Prostate gland (tissue), 2 donors: ENCODE measurements at regions not wholly inside any gene's neighbourhood (a gene's known extent, or its start where the extent isn't known, plus 50 kb on each side); places are given as distances from the start of the nearest gene placed in this dataset.

Source experiments
- DNase-seq: peaks from one replicate; pipeline ENCODE4 v3.0.0-alpha.2; 2019; ENCODE audit warnings: low spot score
- H3K27ac ChIP-seq, 2 donors: fragments of 200-600 bp; sonication (generic); 2 replicates each; pipeline ENCODE4 v1.5.1; 2017 to 2019
- H3K27me3 ChIP-seq: fragments of 200-600 bp; sonication (generic); replicated peaks from 2 replicates; pipeline ENCODE4 v1.5.1; 2019; ENCODE audit not compliant: insufficient read depth
- H3K36me3 ChIP-seq, 2 donors: fragments of 200-600 bp; sonication (generic); 1 replicate in 1 of 2; 2 replicates in 1 of 2; pipeline versions ENCODE4 v1.5.1 to v1.8.1; 2017 to 2019
- H3K4me1 ChIP-seq: fragments of 200-600 bp; sonication (generic); replicated peaks from 2 replicates; pipeline ENCODE4 v1.5.1; 2019
- H3K4me3 ChIP-seq, 2 donors: fragments of 200-600 bp; sonication (generic); 2 replicates each; pipeline ENCODE4 v1.5.1; 2017 to 2019
- H3K9me3 ChIP-seq: fragments of 200-600 bp; sonication (generic); 2 replicates; pipeline ENCODE4 v1.5.1; 2017
- CTCF ChIP-seq, 4 experiments: fragments of 200-600 bp in 2 of 4; fragments of 450-650 bp in 2 of 4; sonication (generic) in 2 of 4; IDR thresholded peaks; 1 replicate in 3 of 4; 2 replicates in 1 of 4; pipeline ENCODE4 v1.5.1; 2016 to 2019; ENCODE audit warnings: antibody characterized with exemption in 4 of 4, mild to moderate bottlenecking in 2 of 4, moderate library complexity in 2 of 4
- POLR2A ChIP-seq: fragments of 450-650 bp; IDR thresholded peaks from one replicate; pipeline ENCODE4 v1.6.1; 2016; ENCODE audit warnings: antibody characterized with exemption, mild to moderate bottlenecking
- POLR2AphosphoS5 ChIP-seq: sonication (generic); formaldehyde crosslinking; IDR thresholded peaks from one replicate; pipeline ENCODE4 v1.6.1; 2017; ENCODE audit warnings: antibody characterized with exemption
- WGBS: methylation state at CpG from one replicate; pipeline ENCODE4 v1.1.5; 2018; 5-methylcytosine and 5-hydroxymethylcytosine counted together
- intact Hi-C: fragments of 100-400 bp; cut with DNase I; formaldehyde crosslinking; loops from one replicate; pipeline ENCODE4 v1.14.2; 2022

GRCh38 chr2:176812246-176812775 lies 400.3 kb upstream of the HNRNPA3 start:
- intact Hi-C loops = loop anchor here (10.0 kb wide), 2 partner anchors 332 to 688 kb away; partner anchors contain the start of genes HOXD8 and HOXD9
- H3K4me3 ChIP-seq = no peak overlapping the region
- H3K36me3 ChIP-seq = no peaks in the 10 kb centered on the region
- no peaks in the 10 kb centered on the region for H3K9me3 ChIP-seq
- DNase-seq = no peak
- TF ChIP-seq POLR2A (no peak), CTCF (IDR thresholded peaks at IDR 0.05) (no peak), POLR2AphosphoS5 (no peak)
- peaks cover 3% of the 10 kb centered on the region for H3K4me1 ChIP-seq
- WGBS = 34% methylated on average over 5 of the region's 5 CpGs
- no peak overlapping the region for H3K27ac ChIP-seq
- no peaks in the 10 kb centered on the region for H3K27me3 ChIP-seq

- TF ChIP-seq POLR2A (no peak), POLR2AphosphoS5 (no peak), CTCF (IDR thresholded peaks at IDR 0.05) (no peak)
- 95% methylated on average over 4 of the region's 4 CpGs for WGBS
- Histone ChIP-seq H3K4me3 (no peak overlapping the region), H3K4me1 (peaks cover 3% of the 10 kb centered on the region), H3K9me3 (no peaks in the 10 kb centered on the region), H3K36me3 (no peaks in the 10 kb centered on the region), H3K27me3 (no peaks in the 10 kb centered on the region), H3K27ac (no peak overlapping the region)
- intact Hi-C loops = loop anchor here (10.0 kb wide), 2 partner anchors 332 to 688 kb away; partner anchors contain the start of genes HOXD8 and HOXD9
- DNase-seq = no peak
Observed at GRCh38 chr2:176813156-176813555, 399.4 kb upstream of the HNRNPA3 start.

GRCh38 chr2:176813621-176814049 lies 399.0 kb upstream of the HNRNPA3 start:
- 60% methylated on average over 2 of the region's 2 CpGs for WGBS
- Histone ChIP-seq H3K36me3 (no peaks in the 10 kb centered on the region), H3K4me1 (peaks cover 3% of the 10 kb centered on the region), H3K4me3 (no peak overlapping the region), H3K9me3 (no peaks in the 10 kb centered on the region), H3K27me3 (no peaks in the 10 kb centered on the region), H3K27ac (no peak overlapping the region)
- no peak for TF ChIP-seq POLR2A
- no peak for TF ChIP-seq POLR2AphosphoS5
- TF ChIP-seq CTCF (IDR thresholded peaks at IDR 0.05) = no peak
- intact Hi-C loops = loop anchor here (10.0 kb wide), 2 partner anchors 331 to 689 kb away; partner anchors contain the start of genes HOXD8 and HOXD9
- no peak for DNase-seq

- H3K27ac ChIP-seq = no peak overlapping the region
- intact Hi-C loops = loop anchor here (10.0 kb wide), 2 partner anchors 331 to 689 kb away; partner anchors contain the start of genes HOXD8 and HOXD9
- no peaks in the 10 kb centered on the region for H3K9me3 ChIP-seq
- no peak for DNase-seq
- TF ChIP-seq CTCF (IDR thresholded peaks at IDR 0.05) (no peak), POLR2AphosphoS5 (no peak), POLR2A (no peak)
- H3K4me3 ChIP-seq = no peak overlapping the region
- no peaks in the 10 kb centered on the region for H3K27me3 ChIP-seq
- whole genome bisulfite sequencing = 10% methylated on average over 1 of the region's 1 CpG
- H3K4me1 ChIP-seq = peaks cover 3% of the 10 kb centered on the region
- no peaks in the 10 kb centered on the region for H3K36me3 ChIP-seq
Observed at GRCh38 chr2:176814274-176814673, 398.3 kb upstream of the HNRNPA3 start.
